Thyroid gland (tissue), 4 donors: ENCODE measurements at regions not wholly inside any gene's neighbourhood (a gene's known extent, or its start where the extent isn't known, plus 50 kb on each side); places are given as distances from the start of the nearest gene placed in this dataset.

Experiments used
- CTCF ChIP-seq, 6 experiments: fragments of 200-600 bp in 3 of 6; fragments of 450-650 bp in 3 of 6; sonication (generic) in 3 of 6; IDR thresholded peaks; one replicate each; pipeline ENCODE4 v1.5.1; 2016 to 2019; ENCODE audit warnings: antibody characterized with exemption in 6 of 6, mild to moderate bottlenecking in 2 of 6, inconsistent platforms in 1 of 6, moderate library complexity in 1 of 6
- POLR2A ChIP-seq, 2 donors: fragments of 450-650 bp; IDR thresholded peaks; one replicate each; pipeline ENCODE4 v1.6.1; 2017; ENCODE audit warnings: antibody characterized with exemption in 2 of 2, mild to moderate bottlenecking in 2 of 2, moderate library complexity in 1 of 2

GRCh38 chr11:91124363-91124762 lies 901.5 kb upstream of the CHORDC1 start:
- TF ChIP-seq CTCF (IDR thresholded peaks at IDR 0.05) (no peak), POLR2A (IDR thresholded peaks at IDR 0.05) (no peak)
